ENCODE measurements at regions not wholly inside any gene's neighbourhood (a gene's known extent, or its start where the extent isn't known, plus 50 kb on each side); places are given as distances from the start of the nearest gene placed in this dataset.

GRCh38 chrX:120773801-120774200 lies 101.9 kb downstream of the CT47B1 start:
- no peak for TF ChIP-seq EZH2phosphoT487 (IDR thresholded peaks at IDR 0.05; ENCODE audit: borderline replicate concordance)
- TF ChIP-seq CTCF (conservative IDR thresholded peaks at IDR 0.05; ENCODE audit: low read length): no peak
- Histone ChIP-seq H3K4me1 (ENCODE audit: insufficient read depth, low read length, poor library complexity, severe bottlenecking) (no peaks in the 10 kb centered on the region), H3K9me2 (replicated peaks; ENCODE audit: low read depth, low read length) (no peaks in the 10 kb centered on the region), H3K27me3 (ENCODE audit: insufficient read depth, low read length, poor library complexity, severe bottlenecking) (no peaks in the 10 kb centered on the region), H2AFZ (ENCODE audit: low read length) (no peak overlapping the region), H3F3A (ENCODE audit: low read depth) (no peaks in the 10 kb centered on the region), H3K4me2 (ENCODE audit: low read depth, low read length, poor library complexity, severe bottlenecking) (no peak overlapping the region), H3K9me3 (ENCODE audit: insufficient read depth, low read depth, low read length) (no peaks in the 10 kb centered on the region), H3K9ac (ENCODE audit: low read depth, low read length, poor library complexity, severe bottlenecking) (no peak overlapping the region), H3K79me2 (ENCODE audit: insufficient read depth, low read length) (no peaks in the 10 kb centered on the region), H4K20me1 (ENCODE audit: insufficient read depth, low read length, poor library complexity, severe bottlenecking) (no peaks in the 10 kb centered on the region), H3K36me3 (ENCODE audit: insufficient read depth, low read length) (no peaks in the 10 kb centered on the region), H3K4me3 (ENCODE audit: low read length, poor library complexity, severe bottlenecking) (no peak overlapping the region)

GRCh38 chrX:120769576-120770341 lies 105.9 kb downstream of the CT47B1 start:
- H3F3A ChIP-seq (ENCODE audit: low read depth): no peaks in the 10 kb centered on the region
- H3K9me2 ChIP-seq (replicated peaks; ENCODE audit: low read depth, low read length): no peaks in the 10 kb centered on the region
- peak; percentile 47; the same call in 1 of the 2 replicates for TF ChIP-seq CTCF (conservative IDR thresholded peaks at IDR 0.05; ENCODE audit: low read length)
- TF ChIP-seq EZH2phosphoT487 (IDR thresholded peaks at IDR 0.05; ENCODE audit: borderline replicate concordance): no peak
- no peaks in the 10 kb centered on the region for H3K36me3 ChIP-seq (ENCODE audit: insufficient read depth, low read length)
- H3K4me1 ChIP-seq (ENCODE audit: insufficient read depth, low read length, poor library complexity, severe bottlenecking): no peaks in the 10 kb centered on the region
- no peak overlapping the region for H2AFZ ChIP-seq (ENCODE audit: low read length)
- no peak overlapping the region for H3K4me3 ChIP-seq (ENCODE audit: low read length, poor library complexity, severe bottlenecking)
- no peaks in the 10 kb centered on the region for H3K9me3 ChIP-seq (ENCODE audit: insufficient read depth, low read depth, low read length)
- no peaks in the 10 kb centered on the region for H3K27me3 ChIP-seq (ENCODE audit: insufficient read depth, low read length, poor library complexity, severe bottlenecking)
- no peaks in the 10 kb centered on the region for H3K79me2 ChIP-seq (ENCODE audit: insufficient read depth, low read length)
- H3K9ac ChIP-seq (ENCODE audit: low read depth, low read length, poor library complexity, severe bottlenecking): no peak overlapping the region
- H3K4me2 ChIP-seq (ENCODE audit: low read depth, low read length, poor library complexity, severe bottlenecking): no peak overlapping the region
- no peaks in the 10 kb centered on the region for H4K20me1 ChIP-seq (ENCODE audit: insufficient read depth, low read length, poor library complexity, severe bottlenecking)

- Histone ChIP-seq H3K27me3 (ENCODE audit: insufficient read depth, low read length, poor library complexity, severe bottlenecking) (no peaks in the 10 kb centered on the region), H3K4me3 (ENCODE audit: low read length, poor library complexity, severe bottlenecking) (no peak overlapping the region), H3K79me2 (ENCODE audit: insufficient read depth, low read length) (no peaks in the 10 kb centered on the region), H4K20me1 (ENCODE audit: insufficient read depth, low read length, poor library complexity, severe bottlenecking) (no peaks in the 10 kb centered on the region), H3K4me2 (ENCODE audit: low read depth, low read length, poor library complexity, severe bottlenecking) (no peak overlapping the region), H3K9me3 (ENCODE audit: insufficient read depth, low read depth, low read length) (no peaks in the 10 kb centered on the region), H3K36me3 (ENCODE audit: insufficient read depth, low read length) (no peaks in the 10 kb centered on the region), H3K9ac (ENCODE audit: low read depth, low read length, poor library complexity, severe bottlenecking) (no peak overlapping the region), H2AFZ (ENCODE audit: low read length) (no peak overlapping the region), H3F3A (ENCODE audit: low read depth) (no peaks in the 10 kb centered on the region), H3K4me1 (ENCODE audit: insufficient read depth, low read length, poor library complexity, severe bottlenecking) (no peaks in the 10 kb centered on the region), H3K9me2 (replicated peaks; ENCODE audit: low read depth, low read length) (no peaks in the 10 kb centered on the region)
- TF ChIP-seq EZH2phosphoT487 (IDR thresholded peaks at IDR 0.05; ENCODE audit: borderline replicate concordance): no peak
- TF ChIP-seq CTCF (conservative IDR thresholded peaks at IDR 0.05; ENCODE audit: low read length): no peak
Measured at GRCh38 chrX:120768681-120769080, 107.0 kb downstream of the CT47B1 start.

All from Loucy (cell line).